ENCODE measurements at regions not wholly inside any gene's neighbourhood (a gene's known extent, or its start where the extent isn't known, plus 50 kb on each side); places are given as distances from the start of the nearest gene placed in this dataset.

GRCh38 chr1:212166244-212166643 is 119.0 kb upstream of the PPP2R5A start:
- no peak for TF ChIP-seq CTCF (IDR thresholded peaks at IDR 0.05)
- TF ChIP-seq POLR2A (IDR thresholded peaks at IDR 0.05) = no peak
- no peak for TF ChIP-seq POLR2AphosphoS5 (IDR thresholded peaks at IDR 0.05)

All from prostate gland (tissue), 2 donors.